ENCODE measurements at regions not wholly inside any gene's neighbourhood (a gene's known extent, or its start where the extent isn't known, plus 50 kb on each side); places are given as distances from the start of the nearest gene placed in this dataset.

GRCh38 chr3:152977366-152977765, 142.4 kb downstream of the P2RY1 start:
- TF ChIP-seq POLR2A (IDR thresholded peaks at IDR 0.05) (no peak), CTCF (IDR thresholded peaks at IDR 0.05) (no peak)
